ENCODE measurements at regions not wholly inside any gene's neighbourhood (a gene's known extent, or its start where the extent isn't known, plus 50 kb on each side); places are given as distances from the start of the nearest gene placed in this dataset.
"Not testable (repeated sequence)": the region's sequence is repeated elsewhere in the genome, so short reads cannot be mapped to it uniquely, and the experiment has no call there.

- no peak for DNase-seq
These were observed 215.7 kb downstream of the BAMBI start for GRCh38 chr10:28892818-28893547.

DNA sequence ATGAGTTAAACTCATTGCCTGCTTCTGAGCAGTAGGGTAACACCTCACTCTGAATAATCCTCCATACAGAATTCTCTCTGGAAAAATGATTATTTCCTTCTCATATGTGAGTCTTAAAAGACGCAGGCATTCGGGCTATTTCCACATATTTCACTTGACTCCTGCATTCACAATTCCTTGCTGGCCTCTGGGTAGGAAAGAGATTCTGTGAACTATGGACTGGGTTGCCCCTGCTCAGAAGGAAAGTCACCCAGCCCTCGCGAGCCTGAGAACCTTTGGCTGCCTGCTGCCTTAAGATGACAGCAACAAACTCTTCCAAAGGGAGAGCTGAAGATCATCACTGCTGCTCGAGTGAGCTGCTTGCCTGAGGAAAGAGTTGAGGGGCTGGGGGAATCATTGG, 216.8 kb downstream of the BAMBI start:
- DNase-seq: no peak

- not testable (repeated sequence) for DNase-seq
These were observed 218.3 kb downstream of the BAMBI start for GRCh38 chr10:28895671-28896070.

GRCh38 chr10:28896791-28897409, 219.6 kb downstream of the BAMBI start:
- peak in 12 of 56 donors; percentile 2 to 40 (median 12) for DNase-seq

DNA sequence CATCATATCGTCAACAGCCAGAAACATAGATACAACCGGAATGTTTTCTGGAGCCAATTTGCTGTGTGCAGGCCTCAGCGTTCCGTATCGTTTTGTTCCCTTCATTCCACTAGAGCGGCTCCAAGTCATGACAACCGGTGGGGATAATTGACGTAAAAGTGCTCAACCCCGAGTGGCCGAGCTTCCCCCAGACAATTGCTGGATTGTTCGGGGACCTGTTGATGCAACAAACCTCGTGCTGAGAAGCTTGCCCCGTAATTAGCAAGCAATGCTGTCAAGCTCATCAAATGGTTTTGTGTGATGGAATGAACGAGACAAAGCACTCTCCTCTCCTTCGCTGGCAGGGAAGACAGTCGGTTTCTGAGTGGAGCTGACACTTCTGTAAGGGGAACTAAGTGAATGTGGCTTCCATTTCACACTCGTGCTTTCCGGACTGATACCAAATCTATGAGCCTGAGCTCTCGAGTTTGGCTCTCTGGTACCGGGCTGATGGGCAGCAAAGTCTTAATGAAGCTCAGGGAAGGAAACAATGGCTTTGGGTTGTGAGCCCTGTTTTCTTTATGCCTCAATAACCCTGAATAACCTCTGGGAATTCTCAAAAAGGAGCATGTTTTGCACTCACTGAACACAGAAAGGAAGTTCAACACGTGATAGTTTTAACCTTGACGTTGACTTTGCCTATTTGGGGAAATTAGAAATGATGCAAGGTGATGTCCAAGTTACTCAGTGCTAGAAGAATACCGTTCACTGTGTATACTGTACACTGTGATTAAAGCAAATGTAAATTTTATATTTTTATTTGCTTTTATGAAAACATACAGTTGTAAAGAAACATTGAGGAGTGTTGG, 220.5 kb downstream of the BAMBI start:
- peak in 49 of 56 donors; percentile 3 to 86 (median 45) for DNase-seq

DNA sequence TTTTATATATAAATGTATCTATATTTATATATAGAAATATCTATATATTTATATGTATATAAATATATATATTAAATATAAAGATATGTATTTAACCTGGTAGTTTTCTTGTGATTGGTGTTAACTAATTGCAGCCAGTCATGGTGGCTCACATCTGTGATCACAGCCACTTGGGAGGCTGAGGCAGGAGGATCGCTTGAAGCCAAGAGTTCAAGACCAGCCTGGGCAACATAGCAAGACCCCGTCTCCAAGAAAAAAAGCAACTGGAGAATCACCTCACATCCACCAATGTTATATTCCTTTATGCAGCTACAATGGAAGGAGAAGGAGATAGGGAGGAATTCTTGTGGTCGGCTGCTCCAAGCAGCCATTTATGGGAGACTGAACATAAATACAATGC, 224.9 kb downstream of the BAMBI start:
- no peak for DNase-seq

DNA sequence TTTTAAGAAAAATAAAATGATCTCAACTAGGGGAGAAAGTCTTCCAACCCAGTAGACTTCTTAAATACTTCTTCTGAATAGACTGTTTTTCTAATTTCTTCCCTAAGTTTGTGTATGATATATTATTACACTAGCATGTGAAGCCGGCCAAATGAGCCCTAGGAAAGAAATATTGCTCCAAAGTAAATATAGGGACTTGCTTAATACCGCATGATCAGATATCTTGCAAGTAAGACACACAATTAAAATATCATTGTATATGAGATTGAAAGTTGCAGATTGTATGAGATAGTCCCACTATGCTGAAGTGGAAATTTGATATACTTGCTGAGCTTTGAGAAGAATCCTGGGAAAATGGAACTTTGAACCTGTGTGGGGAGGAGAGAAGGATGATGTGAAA, 225.7 kb downstream of the BAMBI start:
- no peak for DNase-seq

DNA sequence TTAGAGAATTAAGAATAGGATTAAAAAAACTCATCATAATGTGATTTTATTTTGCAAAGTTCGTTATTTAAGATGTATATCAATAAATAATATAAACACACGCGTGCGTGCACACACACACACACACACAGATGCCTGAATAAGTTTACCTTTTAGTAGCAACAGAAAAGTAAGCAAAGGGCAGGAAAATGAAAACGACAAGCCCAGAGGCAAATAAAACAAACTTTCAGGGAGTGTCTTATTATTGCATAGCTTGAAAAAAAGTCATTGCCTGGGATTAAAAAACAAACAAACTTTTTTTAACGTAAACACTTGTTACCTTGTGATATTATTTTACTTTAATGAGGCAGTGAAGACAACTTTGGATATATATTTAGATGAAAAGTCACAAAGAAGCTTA, 226.4 kb downstream of the BAMBI start:
- no peak for DNase-seq

DNA sequence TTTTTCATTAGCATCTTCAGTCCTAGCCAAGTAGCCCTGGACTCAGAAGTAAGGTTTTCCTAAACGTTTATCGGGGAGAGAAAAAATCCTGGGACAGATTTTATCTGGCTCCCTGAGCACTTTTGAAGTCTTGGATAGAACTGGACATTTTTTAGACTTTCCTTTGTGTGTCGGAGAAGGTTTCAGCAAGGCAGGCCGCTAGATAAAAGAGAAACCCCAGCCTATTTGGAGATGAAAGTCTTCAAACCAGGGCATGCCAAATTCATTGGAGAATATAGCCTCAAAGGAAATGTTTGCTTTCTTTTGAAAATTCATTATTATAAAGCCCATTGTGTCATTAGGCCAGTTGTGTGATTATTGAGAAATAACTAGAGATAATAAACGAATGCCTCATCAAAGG, 228.1 kb downstream of the BAMBI start:
- DNase-seq: no peak

GRCh38 chr10:28906011-28906411, 228.7 kb downstream of the BAMBI start:
- DNase-seq: no peak

DNA sequence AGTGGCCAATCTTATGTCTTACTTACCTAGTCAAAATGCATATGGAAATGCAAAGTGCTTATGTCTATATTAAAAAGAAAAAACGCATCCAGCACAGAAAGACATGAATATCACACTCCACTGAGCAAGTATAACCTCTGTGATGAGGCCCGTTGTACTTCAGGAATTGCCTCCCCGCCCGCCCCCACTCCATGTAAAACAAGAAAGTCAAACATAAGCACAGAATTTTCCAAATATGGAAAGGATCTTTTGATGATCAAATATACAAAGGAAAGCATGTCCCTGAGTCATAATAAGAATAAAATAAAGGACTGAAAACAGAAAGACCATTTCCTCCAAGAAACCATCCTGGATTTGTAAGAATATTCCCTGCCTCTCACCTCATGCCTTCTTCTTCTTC, 229.1 kb downstream of the BAMBI start:
- no peak for DNase-seq

DNA sequence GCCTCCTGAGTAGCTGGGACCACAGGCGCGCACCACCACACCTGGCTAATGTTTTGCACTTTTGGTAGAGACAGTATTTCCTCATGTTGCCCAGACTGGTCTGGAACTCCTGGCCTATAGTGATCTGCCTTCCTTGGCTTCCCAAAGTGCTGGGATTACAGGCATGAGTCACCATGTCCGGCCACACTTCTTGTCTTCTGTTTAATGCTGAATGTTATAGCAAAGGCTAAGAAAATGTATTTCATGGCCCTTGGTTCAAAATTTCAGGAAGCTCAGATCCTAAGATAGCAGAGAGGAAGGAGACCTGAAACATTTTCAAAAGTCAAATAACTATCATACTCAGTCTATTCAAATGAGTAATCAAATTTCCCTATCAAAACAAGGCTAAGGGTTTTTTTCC, 229.6 kb downstream of the BAMBI start:
- no peak for DNase-seq

DNA sequence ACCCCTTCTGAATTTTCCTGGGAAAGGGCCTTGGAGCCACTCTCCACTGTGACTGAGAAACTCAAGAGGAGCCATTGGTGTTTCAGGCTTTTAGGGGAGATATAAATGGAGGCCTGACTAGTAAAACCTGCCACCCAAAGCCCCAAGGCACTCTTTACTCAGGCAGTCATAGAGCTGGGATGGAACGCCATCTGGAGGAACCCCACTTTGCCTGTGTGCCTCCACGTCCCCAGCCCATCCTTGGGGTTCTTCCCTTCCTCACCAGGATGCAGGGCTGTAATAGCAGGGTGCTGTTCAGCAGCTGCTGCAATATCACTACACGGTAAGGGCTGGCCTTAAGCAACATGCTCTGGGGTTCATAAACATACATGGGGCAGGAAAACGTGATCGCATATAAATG, 232.6 kb downstream of the BAMBI start:
- no peak for DNase-seq

- DNase-seq: no peak
These were observed 233.6 kb downstream of the BAMBI start for GRCh38 chr10:28910956-28911355.

GRCh38 chr10:28911511-28911910, 234.2 kb downstream of the BAMBI start:
- DNase-seq: not testable (repeated sequence)

GRCh38 chr10:28912017-28912783, 234.9 kb downstream of the BAMBI start:
- DNase-seq: no peak

- no peak for DNase-seq
These were observed 236.3 kb downstream of the BAMBI start for GRCh38 chr10:28913436-28914237.

- DNase-seq: no peak
These were observed 237.4 kb downstream of the BAMBI start for GRCh38 chr10:28914701-28915100.

GRCh38 chr10:28915989-28916588, 238.8 kb downstream of the BAMBI start:
- DNase-seq: no peak

DNA sequence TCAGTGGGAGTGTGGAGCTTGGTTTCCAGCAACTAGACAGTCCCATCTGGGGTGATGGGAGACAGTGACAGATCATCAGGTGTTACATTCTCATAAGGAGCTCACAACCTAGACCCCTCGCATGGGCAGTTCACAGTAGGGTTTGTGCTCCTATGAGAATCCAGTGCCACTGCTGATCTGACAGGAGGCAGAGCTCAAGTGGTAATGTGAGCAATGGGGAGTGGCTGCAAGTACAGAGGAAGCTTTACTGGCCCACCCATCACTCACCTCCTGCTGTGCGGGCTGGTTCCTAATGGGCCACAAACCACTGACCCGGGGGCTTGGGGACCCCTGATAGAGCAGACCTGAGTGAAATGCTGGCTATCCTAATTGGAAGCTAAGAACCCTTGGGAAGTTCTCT, 242.8 kb downstream of the BAMBI start:
- no peak for DNase-seq
